G401.6 (cell line): ENCODE measurements at regions not wholly inside any gene's neighbourhood (a gene's known extent, or its start where the extent isn't known, plus 50 kb on each side); places are given as distances from the start of the nearest gene placed in this dataset.
"Not testable (repeated sequence)": the region's sequence is repeated elsewhere in the genome, so short reads cannot be mapped to it uniquely, and the experiment has no call there.

Source experiments
- FAIRE-seq: peaks from 2 replicates; lab custom pipeline; 2012; peaks lifted over from hg19 to GRCh38; lab: Jason Lieb, UNC

- no peak for FAIRE-seq
Observed at GRCh38 chr1:190011585-190011984, 466.1 kb downstream of the BRINP3 start.

DNA sequence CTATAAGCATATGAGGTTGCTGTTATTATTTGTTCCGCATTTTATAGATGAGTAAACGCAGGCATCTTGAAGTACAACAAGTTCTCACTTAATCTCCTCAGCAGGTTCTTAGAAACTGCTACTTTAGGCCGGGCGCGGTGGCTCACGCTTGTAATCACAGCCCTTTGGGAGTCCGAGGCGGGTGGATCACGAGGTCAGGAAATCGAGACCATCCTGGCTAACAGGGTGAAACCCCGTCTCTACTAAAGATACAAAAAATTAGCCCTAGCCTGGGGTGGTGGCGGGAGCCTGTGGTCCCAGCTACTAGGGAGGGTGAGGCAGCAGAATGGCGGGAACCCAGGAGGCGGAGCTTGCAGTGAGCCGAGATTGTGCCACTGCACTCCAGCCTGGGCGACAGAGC is 458.5 kb downstream of the BRINP3 start:
- FAIRE-seq, result not testable (repeated sequence)

DNA sequence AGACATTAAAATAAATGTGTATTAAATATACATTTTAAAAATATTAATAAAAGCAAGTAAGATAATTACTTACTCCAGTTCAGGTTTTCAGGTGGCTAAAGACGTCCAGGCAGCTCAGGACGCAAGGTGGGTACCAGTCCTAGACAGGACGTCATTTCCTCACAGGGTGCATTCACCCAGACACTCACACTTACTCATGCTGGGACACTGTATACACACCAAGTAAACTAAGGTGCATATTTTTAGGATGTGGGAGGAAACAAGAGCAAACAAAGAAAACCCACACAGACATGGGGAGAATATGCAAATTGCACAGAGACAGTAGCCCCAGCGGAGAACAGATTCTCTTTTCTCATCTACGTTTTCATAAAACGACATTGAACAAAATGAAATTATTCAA is 457.9 kb downstream of the BRINP3 start:
- no peak for FAIRE-seq

GRCh38 chr1:190022709-190023108 is 455.0 kb downstream of the BRINP3 start:
- no peak for FAIRE-seq

DNA sequence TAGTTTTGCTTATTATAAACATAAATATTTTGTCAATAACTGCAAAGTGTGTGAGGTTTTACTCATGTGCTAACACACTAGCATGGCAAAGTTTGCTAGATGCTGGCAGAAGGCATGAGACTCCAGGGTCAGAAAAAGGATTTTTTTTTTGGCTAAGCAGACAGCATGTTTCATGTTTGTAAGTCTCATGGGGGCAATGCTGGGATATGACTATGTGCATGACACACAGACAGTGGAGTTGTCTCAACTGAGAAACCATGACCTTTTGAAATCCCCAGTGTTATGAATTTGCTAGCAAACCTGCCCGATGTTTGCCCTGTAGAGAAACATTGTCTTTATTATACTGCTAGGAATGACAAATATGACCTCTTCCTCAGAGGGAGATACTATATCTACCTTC is 448.2 kb downstream of the BRINP3 start:
- no peak for FAIRE-seq

DNA sequence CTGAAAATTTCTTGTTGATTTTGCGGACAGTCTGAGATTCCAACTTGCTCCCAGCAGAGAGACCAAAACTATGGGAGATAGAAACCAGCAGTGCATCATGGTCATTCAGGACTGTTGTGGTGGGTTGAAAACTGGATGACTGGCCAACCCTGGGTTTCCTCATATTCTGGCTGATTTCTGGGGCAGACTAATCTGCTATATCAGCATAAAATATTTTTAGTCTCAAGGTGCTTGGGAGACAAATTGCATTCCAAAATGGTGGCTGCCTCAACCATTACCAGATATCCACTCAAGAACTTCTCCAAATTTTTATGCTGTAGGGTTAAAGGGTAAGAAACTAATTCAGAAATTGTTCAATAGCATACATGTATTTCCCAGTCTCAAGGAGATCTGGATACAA is 434.0 kb downstream of the BRINP3 start:
- no peak for FAIRE-seq

- no peak for FAIRE-seq
Observed at GRCh38 chr1:190046231-190046630, 431.4 kb downstream of the BRINP3 start.
